ENCODE measurements at regions not wholly inside any gene's neighbourhood (a gene's known extent, or its start where the extent isn't known, plus 50 kb on each side); places are given as distances from the start of the nearest gene placed in this dataset.
"Not testable (repeated sequence)": the region's sequence is repeated elsewhere in the genome, so short reads cannot be mapped to it uniquely, and the experiment has no call there.

- no peaks in the 10 kb centered on the region for H3K27me3 ChIP-seq
- no peak overlapping the region for H3K27ac ChIP-seq
- H3K4me3 ChIP-seq: no peak overlapping the region
- no peaks in the 10 kb centered on the region for H3K4me1 ChIP-seq
- no peak for DNase-seq (ENCODE audit: low spot score in 2 of 2)
- 89 to 97% methylated on average over 2 of the region's 2 CpGs for WGBS, 2 donors
- no peaks in the 10 kb centered on the region for H3K9me3 ChIP-seq
- H3K36me3 ChIP-seq: no peaks in the 10 kb centered on the region
- no peak for TF ChIP-seq POLR2A (IDR thresholded peaks at IDR 0.05)
These were observed 1071.6 kb downstream of the PLOD2 start for GRCh38 chr3:145089337-145089736.

GRCh38 chr3:145094355-145094941, 1066.5 kb downstream of the PLOD2 start:
- no peak for DNase-seq (ENCODE audit: low spot score in 2 of 2)
- TF ChIP-seq CTCF (IDR thresholded peaks at IDR 0.05): no peak
- no peak for TF ChIP-seq EP300 (IDR thresholded peaks at IDR 0.05)
- no peaks in the 10 kb centered on the region for H3K27me3 ChIP-seq
- no peak overlapping the region for H3K27ac ChIP-seq
- H3K4me3 ChIP-seq: no peak overlapping the region
- 12 to 17% methylated on average over 3 of the region's 3 CpGs for WGBS, 2 donors
- no peaks in the 10 kb centered on the region for H3K36me3 ChIP-seq
- no peaks in the 10 kb centered on the region for H3K4me1 ChIP-seq
- H3K9me3 ChIP-seq: no peaks in the 10 kb centered on the region

- H3K4me3 ChIP-seq; H3K27ac ChIP-seq; H3K4me1 ChIP-seq; H3K27me3 ChIP-seq; DNase-seq (ENCODE audit: low spot score in 2 of 2); H3K9me3 ChIP-seq; H3K36me3 ChIP-seq: not testable (repeated sequence)
- WGBS, 2 donors: 77 to 81% methylated on average over 5 of the region's 5 CpGs
These were observed 1049.8 kb downstream of the PLOD2 start for GRCh38 chr3:145111141-145111540.

GRCh38 chr3:145116769-145117168, 1044.2 kb downstream of the PLOD2 start:
- Histone ChIP-seq H3K27ac (no peak overlapping the region), H3K36me3 (no peaks in the 10 kb centered on the region), H3K4me1 (no peaks in the 10 kb centered on the region), H3K27me3 (no peaks in the 10 kb centered on the region), H3K9me3 (no peaks in the 10 kb centered on the region), H3K4me3 (no peak overlapping the region)
- 86 to 90% methylated on average over 4 of the region's 4 CpGs for WGBS, 2 donors
- TF ChIP-seq EP300 (IDR thresholded peaks at IDR 0.05) (no peak), POLR2A (IDR thresholded peaks at IDR 0.05) (no peak)
- DNase-seq (ENCODE audit: low spot score in 2 of 2): no peak

- no peak overlapping the region for H3K27ac ChIP-seq
- no peaks in the 10 kb centered on the region for H3K9me3 ChIP-seq
- WGBS, 2 donors: 89 to 95% methylated on average over 1 of the region's 1 CpG
- H3K4me3 ChIP-seq: no peak overlapping the region
- no peaks in the 10 kb centered on the region for H3K27me3 ChIP-seq
- H3K36me3 ChIP-seq: no peaks in the 10 kb centered on the region
- no peak for TF ChIP-seq POLR2A (IDR thresholded peaks at IDR 0.05)
- no peak for TF ChIP-seq CTCF (IDR thresholded peaks at IDR 0.05)
- no peak for TF ChIP-seq EP300 (IDR thresholded peaks at IDR 0.05)
- H3K4me1 ChIP-seq: no peaks in the 10 kb centered on the region
- DNase-seq (ENCODE audit: low spot score in 2 of 2): no peak
These were observed 1042.7 kb downstream of the PLOD2 start for GRCh38 chr3:145118303-145118702.

GRCh38 chr3:145124900-145125678, 1035.9 kb downstream of the PLOD2 start:
- no peak for DNase-seq (ENCODE audit: low spot score in 2 of 2)
- H3K36me3 ChIP-seq: no peaks in the 10 kb centered on the region
- 85 to 93% methylated on average over 4 of the region's 4 CpGs for WGBS, 2 donors
- no peak overlapping the region for H3K4me3 ChIP-seq
- no peaks in the 10 kb centered on the region for H3K27me3 ChIP-seq
- H3K4me1 ChIP-seq: no peaks in the 10 kb centered on the region
- H3K9me3 ChIP-seq: no peaks in the 10 kb centered on the region
- no peak overlapping the region for H3K27ac ChIP-seq
- no peak for TF ChIP-seq EP300 (IDR thresholded peaks at IDR 0.05)
- no peak for TF ChIP-seq CTCF (IDR thresholded peaks at IDR 0.05)
- TF ChIP-seq POLR2A (IDR thresholded peaks at IDR 0.05): no peak

All from tibial nerve (tissue), 4 donors.